Ovary (tissue), 7 donors: ENCODE measurements at regions not wholly inside any gene's neighbourhood (a gene's known extent, or its start where the extent isn't known, plus 50 kb on each side); places are given as distances from the start of the nearest gene placed in this dataset.

Experiments
- DNase-seq, 5 donors: peaks; one replicate each; pipeline ENCODE4 v3.0.0-alpha.2; 2019 to 2020
- H3K27ac ChIP-seq, 2 donors: fragments of 200-600 bp; one replicate each; pipeline versions ENCODE4 v1.5.1 to v1.8.0; 2019 to 2022
- H3K27me3 ChIP-seq: fragments of 200-600 bp; one replicate; pipeline ENCODE4 v1.8.0; 2022
- H3K36me3 ChIP-seq: fragments of 200-600 bp; sonication (generic); one replicate; pipeline ENCODE4 v1.5.1; 2019
- H3K4me1 ChIP-seq: one replicate; pipeline ENCODE4 v1.8.1; 2013; ENCODE audit warnings: mild to moderate bottlenecking, moderate library complexity; ENCODE audit not compliant: insufficient read depth
- H3K4me3 ChIP-seq: fragments of 200-600 bp; sonication (generic); one replicate; pipeline ENCODE4 v1.5.1; 2017
- H3K9me3 ChIP-seq, 2 donors: fragments of 200-600 bp in 1 of 2; sonication (generic) in 1 of 2; one replicate each; pipeline versions ENCODE4 v1.5.1 to v1.8.1; 2013 to 2019; ENCODE audit warnings: mild to moderate bottlenecking in 1 of 2, moderate library complexity in 1 of 2
- CTCF ChIP-seq, 3 donors: fragments of 450-650 bp in 2 of 3; fragments of 200-600 bp in 1 of 3; IDR thresholded peaks; one replicate each; pipeline versions ENCODE4 v1.5.1 to v1.8.0; 2016 to 2022; ENCODE audit warnings: antibody characterized with exemption in 3 of 3, mild to moderate bottlenecking in 1 of 3
- EP300 ChIP-seq: sonication (generic); formaldehyde crosslinking; IDR thresholded peaks from one replicate; pipeline ENCODE4 v1.6.1; 2017; ENCODE audit warnings: antibody characterized with exemption
- POLR2A ChIP-seq: fragments of 450-650 bp; IDR thresholded peaks from one replicate; pipeline ENCODE4 v1.6.1; 2017; ENCODE audit warnings: antibody characterized with exemption, mild to moderate bottlenecking, moderate library complexity
- WGBS, 3 donors: extraction: QIAGEN DNeasy Blood & Tissue Kit in 1 of 3; methylation state at CpG; one replicate each; pipeline versions ENCODE4 v1.1.5 to v1.1.7; 2013 to 2017; 5-methylcytosine and 5-hydroxymethylcytosine counted together
- intact Hi-C, 4 donors: fragments of 100-400 bp; cut with DNase I; formaldehyde crosslinking; loops; one replicate each; pipeline versions ENCODE4 v1.11.0 to v1.15.1; 2022 to 2023
- donor health status: DM: no; HTN: no; CAD: no; lungs with moderate emphysema.
- donor health status: DM: no; HTN: no; CAD: no.
- donor health status: Bipolar disorder and iron deficiency.
- donor health status: DM: no; HTN: no; CAD: no.
- donor health status: DM: yes; HTN: yes; CAD: no.

GRCh38 chr9:82560036-82560435 is 502.9 kb downstream of the RASEF start:
- no peak for DNase-seq
- H3K4me1 ChIP-seq: no peaks in the 10 kb centered on the region
- no peaks in the 10 kb centered on the region for H3K27me3 ChIP-seq
- no peaks in the 10 kb centered on the region for H3K36me3 ChIP-seq
- H3K27ac ChIP-seq: no peak overlapping the region
- peaks cover 0 to 6% of the 10 kb centered on the region in 2 donors for H3K9me3 ChIP-seq
- intact Hi-C loops: no loop called here
- no peak overlapping the region for H3K4me3 ChIP-seq
- no peak for TF ChIP-seq POLR2A
- TF ChIP-seq EP300: no peak
- no peak for TF ChIP-seq CTCF (IDR thresholded peaks at IDR 0.05)
- 94 to 100% (median 95%) methylated on average over 1 of the region's 1 CpG for WGBS, 3 donors

GRCh38 chr9:82560457-82560904 is 502.5 kb downstream of the RASEF start:
- no peak for DNase-seq
- H3K27me3 ChIP-seq: no peaks in the 10 kb centered on the region
- H3K27ac ChIP-seq: no peak overlapping the region
- H3K36me3 ChIP-seq: no peaks in the 10 kb centered on the region
- H3K9me3 ChIP-seq: peaks cover 0 to 6% of the 10 kb centered on the region in 2 donors
- 73 to 77% (median 77%) methylated on average over 9 of the region's 9 CpGs for WGBS, 3 donors
- intact Hi-C loops: no loop called here
- H3K4me1 ChIP-seq: no peaks in the 10 kb centered on the region
- H3K4me3 ChIP-seq: no peak overlapping the region
- TF ChIP-seq EP300 (no peak), POLR2A (no peak), CTCF (IDR thresholded peaks at IDR 0.05) (no peak)

- H3K4me1 ChIP-seq: no peaks in the 10 kb centered on the region
- TF ChIP-seq CTCF (IDR thresholded peaks at IDR 0.05): no peak
- TF ChIP-seq EP300: no peak
- no peak for TF ChIP-seq POLR2A
- 87 to 91% (median 88%) methylated on average over 2 of the region's 2 CpGs for WGBS, 3 donors
- no peaks in the 10 kb centered on the region for H3K36me3 ChIP-seq
- no peaks in the 10 kb centered on the region for H3K27me3 ChIP-seq
- H3K9me3 ChIP-seq: peaks cover 0 to 6% of the 10 kb centered on the region in 2 donors
- no peak overlapping the region for H3K27ac ChIP-seq
- intact Hi-C loops: no loop called here
- no peak for DNase-seq
- no peak overlapping the region for H3K4me3 ChIP-seq
These were observed 499.8 kb downstream of the RASEF start for GRCh38 chr9:82563094-82563493.

GRCh38 chr9:82563841-82564240 is 499.1 kb downstream of the RASEF start:
- intact Hi-C loops: no loop called here
- H3K27ac ChIP-seq: no peak overlapping the region
- no peaks in the 10 kb centered on the region for H3K36me3 ChIP-seq
- DNase-seq: no peak
- TF ChIP-seq CTCF (IDR thresholded peaks at IDR 0.05) (no peak), EP300 (no peak), POLR2A (no peak)
- no peak overlapping the region for H3K4me3 ChIP-seq
- H3K27me3 ChIP-seq: no peaks in the 10 kb centered on the region
- no peaks in the 10 kb centered on the region for H3K4me1 ChIP-seq
- 92 to 97% (median 93%) methylated on average over 2 of the region's 2 CpGs for WGBS, 3 donors
- peaks cover 0 to 6% of the 10 kb centered on the region in 2 donors for H3K9me3 ChIP-seq
